ENCODE measurements at regions not wholly inside any gene's neighbourhood (a gene's known extent, or its start where the extent isn't known, plus 50 kb on each side); places are given as distances from the start of the nearest gene placed in this dataset.
"Not testable (repeated sequence)": the region's sequence is repeated elsewhere in the genome, so short reads cannot be mapped to it uniquely, and the experiment has no call there.

- DNase-seq: peak in 1 of 2 experiments; percentile 13
Measured at GRCh38 chrX:65451663-65452062, 82.9 kb downstream of the LAS1L start.

- no peak for DNase-seq
Measured at GRCh38 chrX:65420154-65420553, 114.4 kb downstream of the LAS1L start.

GRCh38 chrX:65407662-65408061 is 126.9 kb downstream of the LAS1L start:
- not testable (repeated sequence) for DNase-seq

GRCh38 chrX:65407157-65407626 is 127.4 kb downstream of the LAS1L start:
- no peak for DNase-seq

GRCh38 chrX:65406532-65406931 is 128.1 kb downstream of the LAS1L start:
- DNase-seq: no peak

GRCh38 chrX:65392284-65392683 is 142.3 kb downstream of the LAS1L start:
- DNase-seq: no peak

GRCh38 chrX:65389120-65389519 is 145.5 kb downstream of the LAS1L start:
- not testable (repeated sequence) for DNase-seq

All from SHP77 (cell line).